K562 (cell line): ENCODE measurements at regions not wholly inside any gene's neighbourhood (a gene's known extent, or its start where the extent isn't known, plus 50 kb on each side); places are given as distances from the start of the nearest gene placed in this dataset.

Source experiments
- ETS1 ChIP-seq: conservative IDR thresholded peaks from 2 replicates; pipeline ENCODE4 v1.6.1; 2011; ENCODE audit warnings: low read depth, mild to moderate bottlenecking, low read length; ENCODE audit not compliant: control insufficient read depth
- KLF6 ChIP-seq: fragments of 250-450 bp; sonication (Bioruptor Pico); IDR thresholded peaks from 2 replicates; pipeline ENCODE4 v1.4.0; 2020; ENCODE audit warnings: mild to moderate bottlenecking, moderate library complexity, borderline replicate concordance
- MBD2 ChIP-seq: sonication (generic); IDR thresholded peaks from 2 replicates; pipeline ENCODE4 v1.6.1; 2016; ENCODE audit warnings: low read depth, borderline replicate concordance
- MYNN ChIP-seq, 2 experiments: sonication (generic); formaldehyde crosslinking in 1 of 2; IDR thresholded peaks; 2 replicates each; pipeline versions ENCODE4 v1.5.0 to v1.6.1; 2016 to 2020; ENCODE audit warnings: antibody characterized with exemption in 1 of 2, missing genetic modification reagents in 1 of 2
- POLR2AphosphoS5 ChIP-seq: IDR thresholded peaks from 2 replicates; pipeline ENCODE4 v1.6.1; 2011; ENCODE audit warnings: mild to moderate bottlenecking, low read depth, low read length, moderate library complexity; ENCODE audit not compliant: control insufficient read depth, insufficient read depth
- ZNF140 ChIP-seq: fragments of 250-450 bp; sonication (Bioruptor Pico); IDR thresholded peaks from 2 replicates; pipeline ENCODE4 v1.8.0; 2021; ENCODE audit warnings: moderate library complexity, mild to moderate bottlenecking, inconsistent platforms
- ZNF41 ChIP-seq: fragments of 250-450 bp; sonication (Bioruptor Pico); conservative IDR thresholded peaks from 2 replicates; pipeline ENCODE4 v1.4.0; 2020; ENCODE audit warnings: mild to moderate bottlenecking
- TF ChIP-seq, protein P1 (sequence below): IDR thresholded peaks from 3 replicates; pipeline ENCODE4 v1.6.1; 2011; ENCODE audit warnings: borderline replicate concordance, mild to moderate bottlenecking, moderate library complexity; ENCODE audit not compliant: insufficient read length; ENCODE audit errors: extremely low read depth
- TF ChIP-seq, protein P2 (sequence below): IDR thresholded peaks from 2 replicates; pipeline ENCODE4 v1.6.1; 2012; ENCODE audit warnings: low read depth, low read length, improper control_type of control experiment, borderline replicate concordance

DNA sequence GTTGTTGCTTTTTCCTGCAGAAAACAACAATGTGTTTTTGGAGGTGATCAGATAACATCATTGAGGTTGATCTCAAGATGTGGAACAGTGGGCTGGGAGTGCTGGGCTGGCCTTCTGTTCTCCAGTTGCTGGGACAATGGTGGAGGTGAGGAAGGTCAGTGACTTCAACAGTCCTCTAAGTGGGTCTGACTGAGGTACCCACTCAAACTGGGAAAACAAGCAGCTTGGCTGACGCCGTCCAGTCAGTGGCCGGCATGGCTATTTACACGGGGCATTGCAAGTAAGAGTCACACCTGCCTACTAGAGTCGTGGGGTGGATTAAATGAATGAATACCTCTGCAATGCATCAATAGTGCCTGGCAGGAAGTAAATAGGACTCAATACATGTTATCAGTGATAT is 386.7 kb upstream of the ZFHX3 start (continued):
- TF ChIP-seq ETS1 (no peak), MYNN (IDR thresholded peaks at IDR 0.05) (no peak), MYNN (CRISPR knock-in tag; IDR thresholded peaks at IDR 0.05) (no peak), ZNF41 (CRISPR knock-in tag) (no peak), KLF6 (CRISPR knock-in tag) (no peak), ZNF140 (CRISPR knock-in tag) (no peak), MBD2 (no peak), POLR2AphosphoS5 (no peak)
- TF ChIP-seq, protein P1, sequence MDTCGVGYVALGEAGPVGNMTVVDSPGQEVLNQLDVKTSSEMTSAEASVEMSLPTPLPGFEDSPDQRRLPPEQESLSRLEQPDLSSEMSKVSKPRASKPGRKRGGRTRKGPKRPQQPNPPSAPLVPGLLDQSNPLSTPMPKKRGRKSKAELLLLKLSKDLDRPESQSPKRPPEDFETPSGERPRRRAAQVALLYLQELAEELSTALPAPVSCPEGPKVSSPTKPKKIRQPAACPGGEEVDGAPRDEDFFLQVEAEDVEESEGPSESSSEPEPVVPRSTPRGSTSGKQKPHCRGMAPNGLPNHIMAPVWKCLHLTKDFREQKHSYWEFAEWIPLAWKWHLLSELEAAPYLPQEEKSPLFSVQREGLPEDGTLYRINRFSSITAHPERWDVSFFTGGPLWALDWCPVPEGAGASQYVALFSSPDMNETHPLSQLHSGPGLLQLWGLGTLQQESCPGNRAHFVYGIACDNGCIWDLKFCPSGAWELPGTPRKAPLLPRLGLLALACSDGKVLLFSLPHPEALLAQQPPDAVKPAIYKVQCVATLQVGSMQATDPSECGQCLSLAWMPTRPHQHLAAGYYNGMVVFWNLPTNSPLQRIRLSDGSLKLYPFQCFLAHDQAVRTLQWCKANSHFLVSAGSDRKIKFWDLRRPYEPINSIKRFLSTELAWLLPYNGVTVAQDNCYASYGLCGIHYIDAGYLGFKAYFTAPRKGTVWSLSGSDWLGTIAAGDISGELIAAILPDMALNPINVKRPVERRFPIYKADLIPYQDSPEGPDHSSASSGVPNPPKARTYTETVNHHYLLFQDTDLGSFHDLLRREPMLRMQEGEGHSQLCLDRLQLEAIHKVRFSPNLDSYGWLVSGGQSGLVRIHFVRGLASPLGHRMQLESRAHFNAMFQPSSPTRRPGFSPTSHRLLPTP = no peak
- TF ChIP-seq, protein P2, sequence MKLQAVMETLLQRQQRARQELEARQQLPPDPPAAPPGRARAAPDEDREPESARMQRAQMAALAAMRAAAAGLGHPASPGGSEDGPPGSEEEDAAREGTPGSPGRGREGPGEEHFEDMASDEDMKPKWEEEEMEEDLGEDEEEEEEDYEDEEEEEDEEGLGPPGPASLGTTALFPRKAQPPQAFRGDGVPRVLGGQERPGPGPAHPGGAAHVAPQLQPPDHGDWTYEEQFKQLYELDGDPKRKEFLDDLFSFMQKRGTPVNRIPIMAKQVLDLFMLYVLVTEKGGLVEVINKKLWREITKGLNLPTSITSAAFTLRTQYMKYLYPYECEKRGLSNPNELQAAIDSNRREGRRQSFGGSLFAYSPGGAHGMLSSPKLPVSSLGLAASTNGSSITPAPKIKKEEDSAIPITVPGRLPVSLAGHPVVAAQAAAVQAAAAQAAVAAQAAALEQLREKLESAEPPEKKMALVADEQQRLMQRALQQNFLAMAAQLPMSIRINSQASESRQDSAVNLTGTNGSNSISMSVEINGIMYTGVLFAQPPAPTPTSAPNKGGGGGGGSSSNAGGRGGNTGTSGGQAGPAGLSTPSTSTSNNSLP = no peak
